ENCODE measurements at regions not wholly inside any gene's neighbourhood (a gene's known extent, or its start where the extent isn't known, plus 50 kb on each side); places are given as distances from the start of the nearest gene placed in this dataset.

GRCh38 chr4:128388352-128388630 lies 100.7 kb upstream of the PGRMC2 start:
- Histone ChIP-seq H4K20me1 (ENCODE audit: insufficient read depth, poor library complexity, severe bottlenecking) (no peaks in the 10 kb centered on the region), H3K9me3 (ENCODE audit: low read depth) (no peaks in the 10 kb centered on the region), H2AFZ (no peak overlapping the region), H3K9me2 (replicated peaks; ENCODE audit: insufficient read depth) (no peaks in the 10 kb centered on the region), H3K27ac (no peak overlapping the region), H3K4me3 (no peak overlapping the region), H3K4me2 (no peak overlapping the region), H3K36me3 (replicated peaks; ENCODE audit: insufficient read depth, low read depth) (no peaks in the 10 kb centered on the region), H3K4me1 (ENCODE audit: insufficient read depth) (peaks cover 19% of the 10 kb centered on the region), H3K27me3 (no peaks in the 10 kb centered on the region), H3K79me2 (no peaks in the 10 kb centered on the region)
- TF ChIP-seq EZH2phosphoT487 (IDR thresholded peaks at IDR 0.05; ENCODE audit: low read depth, severe bottlenecking, unreplicated experiment): no peak
- no peak for TF ChIP-seq CTCF (IDR thresholded peaks at IDR 0.05; ENCODE audit: poor library complexity)
- no peak for TF ChIP-seq EZH2 (IDR thresholded peaks at IDR 0.05; ENCODE audit: borderline replicate concordance)
- whole genome bisulfite sequencing (ENCODE audit: low lambda C conversion rate, missing lambda C conversion rate): 93% methylated on average over 3 of the region's 3 CpGs
- no peak for DNase-seq (ENCODE audit: low spot score)

- Histone ChIP-seq H3K36me3 (replicated peaks; ENCODE audit: insufficient read depth, low read depth) (no peaks in the 10 kb centered on the region), H3K9me2 (replicated peaks; ENCODE audit: insufficient read depth) (no peaks in the 10 kb centered on the region), H3K79me2 (no peaks in the 10 kb centered on the region), H2AFZ (no peak overlapping the region), H3K4me1 (ENCODE audit: insufficient read depth) (peaks cover 14% of the 10 kb centered on the region), H3K9me3 (ENCODE audit: low read depth) (no peaks in the 10 kb centered on the region), H3K4me3 (no peak overlapping the region), H3K27me3 (no peaks in the 10 kb centered on the region), H3K4me2 (no peak overlapping the region), H4K20me1 (ENCODE audit: insufficient read depth, poor library complexity, severe bottlenecking) (no peaks in the 10 kb centered on the region), H3K27ac (peak overlapping the region; percentile 61)
- TF ChIP-seq EZH2phosphoT487 (IDR thresholded peaks at IDR 0.05; ENCODE audit: low read depth, severe bottlenecking, unreplicated experiment) (no peak), EZH2 (IDR thresholded peaks at IDR 0.05; ENCODE audit: borderline replicate concordance) (no peak), CTCF (IDR thresholded peaks at IDR 0.05; ENCODE audit: poor library complexity) (no peak)
- WGBS (ENCODE audit: low lambda C conversion rate, missing lambda C conversion rate): 72% methylated on average over 2 of the region's 2 CpGs
- no peak for DNase-seq (ENCODE audit: low spot score)
Observed at GRCh38 chr4:128387600-128388351, 100.2 kb upstream of the PGRMC2 start.

GRCh38 chr4:128386761-128387599 lies 99.4 kb upstream of the PGRMC2 start:
- no peak overlapping the region for H3K4me3 ChIP-seq
- H3K4me2 ChIP-seq: no peak overlapping the region
- TF ChIP-seq EZH2phosphoT487 (IDR thresholded peaks at IDR 0.05; ENCODE audit: low read depth, severe bottlenecking, unreplicated experiment): no peak
- no peak for TF ChIP-seq EZH2 (IDR thresholded peaks at IDR 0.05; ENCODE audit: borderline replicate concordance)
- no peak for TF ChIP-seq CTCF (IDR thresholded peaks at IDR 0.05; ENCODE audit: poor library complexity)
- H3K36me3 ChIP-seq (replicated peaks; ENCODE audit: insufficient read depth, low read depth): no peaks in the 10 kb centered on the region
- no peaks in the 10 kb centered on the region for H4K20me1 ChIP-seq (ENCODE audit: insufficient read depth, poor library complexity, severe bottlenecking)
- no peaks in the 10 kb centered on the region for H3K9me3 ChIP-seq (ENCODE audit: low read depth)
- no peaks in the 10 kb centered on the region for H3K9me2 ChIP-seq (replicated peaks; ENCODE audit: insufficient read depth)
- WGBS (ENCODE audit: low lambda C conversion rate, missing lambda C conversion rate): 54% methylated on average over 15 of the region's 15 CpGs
- peak overlapping the region; percentile 61 for H3K27ac ChIP-seq
- H3K27me3 ChIP-seq: no peaks in the 10 kb centered on the region
- H3K4me1 ChIP-seq (ENCODE audit: insufficient read depth): peaks cover 13% of the 10 kb centered on the region
- H3K79me2 ChIP-seq: no peaks in the 10 kb centered on the region
- DNase-seq (ENCODE audit: low spot score): peak; percentile 71
- no peak overlapping the region for H2AFZ ChIP-seq

All from hepatocyte (in vitro differentiated cells).